ENCODE measurements at regions not wholly inside any gene's neighbourhood (a gene's known extent, or its start where the extent isn't known, plus 50 kb on each side); places are given as distances from the start of the nearest gene placed in this dataset.

DNA sequence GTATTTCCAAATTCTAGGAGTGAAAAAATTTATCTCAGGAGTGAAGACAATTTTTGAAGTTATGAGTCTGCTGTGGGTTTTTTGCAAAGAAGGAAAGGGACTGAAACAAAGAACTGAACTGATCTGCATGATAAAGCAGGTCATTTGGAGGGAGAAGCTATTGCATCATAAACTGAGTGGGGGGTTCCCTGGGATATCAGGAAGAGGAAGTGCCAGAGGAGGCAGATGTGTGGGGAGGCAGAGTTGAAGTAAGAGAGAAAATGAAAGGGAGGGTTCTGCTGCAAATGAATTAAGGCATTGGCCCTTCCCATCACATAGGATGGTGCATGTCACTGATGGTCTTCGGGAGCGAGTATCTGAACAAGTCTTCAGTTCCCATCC is 379.2 kb downstream of the VPS13C start:
- no peak for DNase-seq

DNA sequence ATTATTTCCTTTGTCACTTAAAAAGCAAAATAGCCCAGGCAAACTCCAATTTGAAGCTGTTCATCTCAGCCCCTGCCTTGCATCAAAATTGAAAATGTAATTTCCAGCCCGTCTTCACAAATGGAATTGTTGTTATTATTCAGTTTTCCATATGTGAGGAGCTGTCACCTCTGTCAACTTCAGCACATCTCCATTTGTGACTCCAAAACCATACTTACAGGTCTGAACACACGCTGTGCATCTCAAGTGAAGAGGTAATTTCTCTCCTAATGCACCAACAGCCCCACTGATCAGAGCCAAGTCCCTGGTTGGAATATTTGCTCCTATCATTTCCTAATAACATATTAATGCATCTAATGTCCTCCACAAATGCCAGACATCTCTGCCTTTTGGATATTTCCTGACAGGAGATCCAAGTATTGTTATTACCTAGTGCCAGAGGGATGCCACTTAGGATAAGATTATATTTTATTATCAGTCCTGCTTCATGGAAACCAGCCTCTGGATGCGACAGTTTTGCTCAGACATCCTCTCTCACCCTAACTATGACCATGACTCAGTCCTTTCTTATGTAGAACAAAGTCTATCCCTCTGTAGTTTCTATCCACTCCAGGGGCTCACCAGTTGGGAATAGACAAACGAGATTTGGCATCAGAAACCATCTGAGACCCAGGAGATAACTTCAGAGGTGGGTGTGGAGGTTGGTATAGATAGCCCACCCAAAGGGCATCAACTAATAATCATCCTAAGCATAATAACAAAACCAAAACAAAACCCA is 379.8 kb downstream of the VPS13C start:
- DNase-seq, result no peak

DNA sequence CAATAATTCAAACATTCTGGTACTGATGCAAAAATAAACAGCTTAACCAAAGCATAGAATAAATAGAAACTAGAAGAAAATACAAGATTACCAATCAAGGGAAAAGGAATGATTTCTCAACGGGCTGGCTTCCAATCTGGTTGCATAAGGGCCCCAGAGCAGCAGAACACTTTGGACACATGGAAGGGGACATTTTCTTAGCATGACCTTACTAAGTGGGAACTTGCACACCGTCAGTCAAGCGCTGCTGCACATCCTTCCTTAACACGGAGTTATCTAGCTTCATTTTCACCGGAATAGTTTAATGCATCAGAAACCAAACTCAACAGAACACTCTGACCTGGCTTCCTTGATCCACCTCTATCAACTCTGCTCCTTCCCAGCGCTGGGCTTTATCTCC is 388.5 kb downstream of the VPS13C start:
- no peak for DNase-seq

DNA sequence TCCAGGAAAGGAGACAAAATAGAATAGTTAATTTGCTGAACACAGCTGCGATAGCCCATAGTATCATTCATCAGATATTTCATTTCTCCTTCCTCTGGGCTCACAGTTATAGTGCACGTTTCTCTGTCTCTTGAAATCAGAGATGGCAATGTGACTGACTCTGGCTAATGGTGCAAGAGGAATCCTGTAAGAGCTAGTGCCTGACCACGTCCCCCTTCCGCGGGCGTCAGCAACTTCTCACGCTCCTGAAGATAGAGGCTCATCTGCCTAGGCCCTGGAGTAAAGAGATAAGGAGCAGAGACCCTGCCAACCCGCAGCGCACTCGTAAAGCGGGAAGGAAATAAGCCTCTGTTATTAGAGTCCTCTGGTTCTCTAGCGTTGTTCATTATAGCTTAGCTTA is 391.8 kb downstream of the VPS13C start:
- no peak for DNase-seq

DNA sequence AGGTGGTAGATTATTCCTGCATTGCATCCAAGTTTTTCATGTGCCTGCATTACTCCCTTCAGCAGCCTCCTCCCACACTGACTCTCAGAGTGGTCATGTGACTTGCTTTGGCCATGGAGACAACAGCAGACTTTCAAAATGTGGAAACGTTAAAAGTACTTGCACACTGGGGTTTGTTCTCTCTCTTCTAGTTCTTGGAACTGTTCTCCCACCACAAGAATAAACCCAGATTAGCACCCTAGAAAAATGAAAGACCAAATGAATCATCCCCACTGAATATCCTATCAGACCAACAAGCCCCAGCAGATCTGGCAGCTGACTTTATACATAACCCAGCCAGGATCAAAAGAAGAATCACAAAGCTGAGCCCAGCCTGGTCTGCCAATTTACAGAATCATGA is 398.5 kb downstream of the VPS13C start:
- DNase-seq, result no peak

DNA sequence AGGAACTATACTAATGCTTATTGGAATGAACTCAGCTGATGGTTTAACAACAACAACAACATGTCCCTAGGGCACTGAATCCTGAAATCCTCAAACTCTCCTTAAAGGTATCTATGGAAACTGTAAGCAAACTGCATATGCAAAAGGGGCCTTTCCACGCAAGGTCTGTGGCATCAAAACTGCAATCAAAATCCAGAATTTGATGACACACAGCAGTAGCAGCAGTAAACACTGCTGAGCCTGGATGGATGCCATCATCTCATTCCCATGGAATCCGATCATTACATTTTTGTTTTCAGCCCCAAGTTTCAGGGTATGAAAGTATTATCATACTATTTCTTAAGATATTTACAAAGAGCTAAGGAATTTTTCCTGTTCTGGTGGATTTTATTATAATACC is 399.7 kb downstream of the VPS13C start:
- DNase-seq, result no peak

DNA sequence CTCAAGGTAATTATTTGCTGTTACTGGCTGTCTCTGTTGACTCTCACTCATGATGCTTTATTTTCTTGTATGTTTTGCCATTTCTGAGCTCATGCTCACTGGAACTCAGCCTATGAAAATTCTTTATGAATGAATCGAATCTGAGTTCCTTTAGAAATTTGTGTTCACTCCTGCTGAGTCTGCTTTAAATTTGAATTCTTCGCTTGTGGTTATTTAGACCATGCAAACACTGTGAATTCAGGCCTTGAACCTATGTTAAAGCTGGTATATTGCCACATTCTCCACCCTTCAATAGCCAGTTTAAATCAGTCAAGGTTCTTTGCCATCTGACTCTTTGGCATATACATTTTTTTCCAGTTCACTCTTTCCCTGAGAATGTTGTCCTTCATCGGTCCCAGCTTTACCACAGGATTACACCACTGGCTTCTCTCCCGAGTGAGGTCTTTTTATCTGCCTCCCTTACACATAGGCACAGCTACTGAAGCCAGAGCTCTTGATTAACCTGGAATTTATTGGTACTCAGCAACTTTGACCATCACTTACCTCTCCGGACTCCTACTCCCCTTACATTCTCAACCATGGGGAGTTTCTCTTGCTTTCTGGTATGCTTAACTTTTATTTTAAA is 400.6 kb downstream of the VPS13C start:
- no peak for DNase-seq

DNA sequence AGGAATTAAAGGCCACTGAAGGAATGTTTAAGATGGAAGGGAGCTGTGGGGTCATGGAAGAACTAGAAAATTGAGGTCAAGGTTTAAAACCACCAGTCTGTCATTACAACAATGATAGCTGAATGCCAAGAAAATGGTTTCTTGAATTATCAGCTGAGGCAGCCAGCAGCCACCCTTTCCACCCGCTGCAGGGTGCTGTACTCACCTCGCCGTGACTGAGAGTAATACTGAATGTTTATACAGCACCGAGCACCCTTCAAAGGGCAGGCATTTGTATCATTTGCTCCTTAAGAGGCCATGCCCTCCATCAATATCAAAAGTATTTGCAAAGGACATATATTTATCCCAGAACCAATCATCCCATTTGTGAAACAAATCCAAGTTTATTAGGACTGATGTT is 402.8 kb downstream of the VPS13C start:
- no peak for DNase-seq

DNA sequence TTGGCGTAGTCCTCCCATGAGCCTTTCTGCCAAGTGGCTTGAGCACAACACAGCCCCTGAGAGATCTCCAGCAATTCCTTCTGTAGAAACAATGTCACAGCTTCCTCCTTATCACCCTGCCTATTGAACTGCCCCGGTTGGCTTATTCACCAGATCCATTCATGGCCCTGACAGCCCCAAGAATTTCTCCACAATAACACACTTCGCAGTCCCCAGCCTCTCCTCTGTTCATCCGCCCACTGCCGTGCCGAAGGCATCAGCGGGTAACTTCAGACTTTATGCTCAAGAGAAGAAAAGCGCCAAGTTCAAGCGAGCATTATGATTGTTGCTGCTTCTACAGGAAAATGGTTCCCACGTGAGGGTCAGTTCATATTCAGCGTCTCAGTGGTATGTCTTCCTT is 403.9 kb downstream of the VPS13C start:
- DNase-seq, result no peak

DNA sequence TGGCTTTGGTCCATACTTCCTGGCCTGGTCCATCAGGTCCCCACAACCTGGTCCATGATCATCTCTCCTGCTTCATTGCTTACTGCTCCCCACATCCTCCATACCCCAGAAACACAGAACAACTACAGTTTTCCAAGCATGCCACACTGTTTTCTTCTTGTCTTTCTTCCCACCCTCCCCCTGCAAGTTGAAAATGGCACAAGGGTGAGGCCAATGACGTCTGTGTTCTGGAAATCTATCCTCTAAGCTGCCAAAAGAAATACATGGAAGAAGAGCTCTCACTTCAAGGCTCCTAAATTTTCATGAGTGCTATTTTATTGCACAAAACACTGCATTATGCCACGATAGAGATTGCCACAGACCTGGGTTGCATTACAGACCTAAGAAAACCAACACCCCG is 404.4 kb downstream of the VPS13C start:
- DNase-seq, result no peak

DNA sequence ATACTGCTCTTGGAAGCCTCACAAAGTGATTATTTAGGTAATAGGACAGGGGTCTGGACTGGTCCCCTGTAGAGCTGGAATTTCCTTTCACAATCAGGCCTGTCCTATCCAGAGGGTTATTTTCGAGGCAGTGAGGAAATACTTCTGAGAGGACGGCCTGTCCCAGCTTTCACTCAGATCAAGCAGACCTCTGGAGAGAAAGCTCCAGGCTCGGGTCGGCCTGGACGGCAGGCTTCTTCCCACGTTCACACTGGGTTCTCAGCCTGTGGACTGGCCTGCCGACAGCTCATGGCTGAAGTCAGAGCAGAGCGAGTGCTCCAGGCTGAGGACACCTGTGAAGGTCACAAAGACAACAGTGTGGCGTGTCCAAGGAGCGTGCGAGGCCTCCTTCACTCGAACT is 405.3 kb downstream of the VPS13C start:
- no peak for DNase-seq

DNA sequence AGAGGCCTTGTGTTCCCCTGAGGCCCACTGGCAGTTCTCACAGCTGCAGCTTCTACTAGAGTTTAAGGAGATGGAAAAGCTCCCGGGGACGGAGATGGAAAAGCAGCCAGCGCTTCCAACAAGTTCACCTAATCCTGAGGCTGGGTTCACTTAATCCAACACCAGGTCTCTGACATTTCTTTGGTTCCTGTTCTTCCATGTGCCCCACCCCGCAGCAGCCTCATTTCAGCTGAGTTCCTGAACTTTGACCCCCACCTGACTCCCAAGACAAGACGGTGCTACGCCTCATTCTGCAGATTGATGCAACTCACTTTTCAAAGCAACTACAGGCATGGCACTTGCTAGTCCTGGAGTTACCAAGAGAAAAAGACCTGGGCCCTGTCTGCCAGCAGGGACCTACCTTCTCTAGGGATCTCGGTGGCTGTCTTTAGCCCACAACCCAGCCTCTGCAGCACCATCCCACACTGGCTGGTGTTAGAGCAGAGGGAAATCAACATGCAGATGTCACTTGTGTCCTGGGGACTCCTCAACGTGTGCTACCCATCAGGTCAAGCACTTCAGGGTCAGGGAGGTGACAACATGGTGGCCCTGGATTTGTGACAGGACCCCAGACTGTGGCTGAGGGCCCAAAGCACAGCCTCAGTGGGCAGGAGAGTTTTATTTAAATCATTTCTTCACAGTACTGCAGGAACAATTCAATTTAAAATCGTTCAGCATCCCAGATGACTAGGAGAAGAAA is 406.1 kb downstream of the VPS13C start:
- no peak for DNase-seq

DNA sequence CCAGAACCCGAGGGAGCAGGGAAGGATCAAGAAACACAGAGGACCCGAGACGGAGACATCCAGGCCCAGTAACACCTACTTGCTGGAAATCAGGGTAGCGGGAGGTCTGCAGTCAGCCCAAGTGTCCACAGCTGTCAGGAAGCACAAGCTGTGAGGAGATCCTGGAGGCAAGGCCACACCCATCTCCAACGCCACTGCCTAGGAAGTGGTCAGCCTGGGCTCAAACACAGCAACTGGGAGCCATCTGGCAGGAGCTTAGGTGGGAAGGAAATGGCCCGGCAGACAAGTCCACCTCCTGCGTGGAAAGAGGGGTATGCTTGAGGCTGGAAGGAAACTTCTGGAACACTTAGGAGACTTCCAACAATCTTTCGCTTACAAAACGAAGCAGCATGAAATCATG is 407.1 kb downstream of the VPS13C start:
- no peak for DNase-seq

DNA sequence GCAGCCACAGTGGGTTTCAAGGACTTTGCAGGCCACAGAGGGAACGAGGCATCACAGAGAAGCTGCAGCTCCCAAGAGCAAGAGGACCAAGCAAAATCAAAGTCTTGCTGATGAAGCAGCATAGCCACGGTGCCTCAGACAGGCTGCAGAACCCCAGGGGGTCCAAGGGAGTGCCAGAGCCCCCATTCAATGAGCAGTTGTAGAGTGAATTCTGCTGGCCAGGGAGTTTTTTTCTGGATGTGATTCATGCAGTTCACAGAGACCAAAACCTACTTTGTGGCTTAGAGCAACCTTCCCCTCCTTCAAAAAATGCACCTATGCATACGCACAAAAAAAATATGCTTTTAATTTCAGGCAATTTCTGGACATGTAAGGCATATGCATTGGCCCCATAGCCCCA is 409.0 kb downstream of the VPS13C start:
- DNase-seq, result no peak

DNA sequence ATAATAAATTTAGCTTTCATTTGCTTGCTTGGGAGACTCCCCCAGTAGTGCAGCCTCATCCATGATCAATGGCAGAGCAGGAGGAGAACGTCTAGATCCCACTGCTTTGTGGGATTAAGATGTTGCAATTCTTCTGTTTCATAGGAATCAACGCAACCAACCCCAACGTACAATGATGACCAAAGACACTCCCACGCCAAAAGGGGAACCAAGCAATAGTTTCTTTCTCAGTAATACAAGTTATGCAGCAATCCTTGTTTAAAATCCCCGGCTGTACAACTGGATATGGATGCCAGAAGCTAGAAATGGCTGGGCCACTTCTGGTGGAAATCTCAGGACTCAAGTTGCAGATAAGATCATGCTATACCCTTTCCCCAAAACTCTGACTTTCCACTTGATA is 411.2 kb downstream of the VPS13C start:
- DNase-seq, result no peak

DNA sequence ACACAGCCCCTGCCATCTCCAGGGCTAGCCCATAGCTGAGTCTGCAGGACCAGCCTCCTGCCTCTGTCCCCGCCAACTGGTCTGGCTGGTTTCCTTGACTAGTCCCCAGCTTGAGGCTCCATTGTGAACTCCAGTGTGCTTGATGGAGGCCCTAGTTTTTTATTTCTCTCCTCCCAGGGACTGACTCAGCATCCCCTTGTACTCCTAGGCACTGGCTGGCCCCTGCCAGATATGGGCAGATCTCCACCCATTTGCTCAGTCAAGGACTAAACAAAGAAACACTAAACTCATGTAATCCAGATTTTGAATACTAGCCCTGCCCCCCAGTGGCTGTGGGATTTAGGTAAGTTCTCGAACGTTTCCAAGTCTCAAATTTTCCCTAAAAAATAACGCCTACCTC is 415.4 kb upstream of the RORA start:
- no peak for DNase-seq

DNA sequence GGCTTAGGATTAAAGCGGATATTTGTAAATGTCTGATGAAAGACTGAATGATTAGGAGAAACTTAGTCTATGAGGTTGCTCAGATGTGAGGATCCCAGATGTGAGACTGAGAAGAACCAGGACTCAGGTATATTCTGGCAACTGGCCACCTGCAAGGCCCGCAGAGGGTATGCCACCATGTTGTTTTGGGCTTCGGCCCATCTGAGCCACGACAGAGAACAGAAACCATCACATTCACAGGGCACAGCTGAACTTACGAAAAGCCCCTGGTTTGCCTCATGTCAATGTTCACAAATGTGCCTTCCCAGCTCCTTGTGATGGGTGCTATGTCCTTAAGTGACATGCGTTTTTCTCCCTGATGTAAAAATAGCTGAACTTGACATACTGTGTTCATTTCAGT is 412.5 kb upstream of the RORA start:
- DNase-seq, result no peak

DNA sequence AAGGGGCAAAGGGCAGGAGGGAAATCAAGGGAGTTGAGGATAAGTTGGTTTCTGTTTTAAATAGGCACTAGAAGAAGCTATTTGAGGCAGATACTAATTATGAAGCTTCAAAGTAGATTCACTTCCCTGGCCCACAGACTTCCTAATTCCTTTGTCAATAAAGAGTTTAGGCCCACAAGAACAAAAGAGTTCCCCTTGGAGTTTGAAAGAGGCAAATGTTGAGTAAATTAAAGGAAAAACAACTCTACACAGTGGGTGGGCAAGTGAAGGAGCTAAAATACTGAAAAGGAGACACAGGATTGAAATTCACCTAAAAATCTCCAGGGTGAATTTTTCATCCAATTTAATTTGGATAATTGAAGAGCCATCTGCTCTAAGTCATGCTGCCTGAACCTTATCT is 411.7 kb upstream of the RORA start:
- DNase-seq, result no peak

DNA sequence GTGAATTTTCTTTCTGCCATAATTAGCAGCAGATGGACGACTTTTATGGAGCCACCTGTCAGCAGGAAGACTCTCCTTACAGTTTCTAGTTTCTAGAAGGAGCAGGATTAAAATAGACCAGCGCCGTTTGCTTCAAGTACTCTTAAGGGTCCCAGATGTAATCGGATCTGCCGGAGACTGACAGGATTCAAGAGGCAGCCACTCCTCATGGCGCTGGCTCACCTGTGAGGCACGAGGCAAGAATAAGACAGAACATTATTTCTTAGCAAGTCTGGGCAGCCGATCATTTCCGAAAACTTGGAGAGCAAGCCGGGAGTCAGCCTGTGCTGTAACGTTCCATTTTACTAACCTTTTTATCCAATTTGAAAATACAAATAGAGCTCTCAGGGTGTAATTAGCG is 410.4 kb upstream of the RORA start:
- peak; percentile 63 for DNase-seq

DNA sequence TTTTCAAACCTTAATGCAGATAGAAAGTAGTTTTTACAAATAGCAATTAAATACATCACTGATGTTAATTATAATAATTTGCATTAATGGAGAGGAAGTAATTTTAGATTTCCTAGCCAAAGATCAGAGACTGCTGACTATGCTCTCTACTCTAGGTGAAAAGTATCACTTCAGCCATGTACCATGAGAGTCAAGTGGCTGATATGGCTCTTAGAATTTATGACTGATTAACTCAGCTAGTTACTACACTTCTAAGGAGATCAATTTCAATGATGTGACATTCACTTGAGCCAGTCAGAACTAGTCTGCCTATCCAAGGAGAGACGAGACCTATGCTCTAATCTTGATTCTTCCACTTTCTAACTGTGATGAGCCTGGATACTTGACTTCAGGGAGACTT is 405.7 kb upstream of the RORA start:
- DNase-seq, result no peak

DNA sequence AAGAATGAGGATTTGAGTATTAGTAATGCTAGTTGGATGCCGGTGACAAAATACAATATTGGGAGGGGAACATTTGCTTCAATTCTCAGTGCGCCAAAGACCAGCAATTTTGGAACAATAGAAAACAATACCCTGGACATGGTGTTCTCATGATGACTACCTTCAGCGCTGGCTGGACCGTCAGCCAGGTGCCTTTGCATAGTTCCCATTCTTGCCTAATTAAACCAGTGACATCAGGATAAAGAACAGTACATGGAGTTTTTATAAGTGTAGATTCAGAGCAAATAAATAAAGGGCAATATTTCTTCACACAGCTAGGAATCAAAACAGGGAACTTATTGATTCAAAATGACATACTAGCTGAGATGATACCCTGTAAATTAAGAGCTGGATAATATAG is 404.8 kb upstream of the RORA start:
- DNase-seq, result no peak

DNA sequence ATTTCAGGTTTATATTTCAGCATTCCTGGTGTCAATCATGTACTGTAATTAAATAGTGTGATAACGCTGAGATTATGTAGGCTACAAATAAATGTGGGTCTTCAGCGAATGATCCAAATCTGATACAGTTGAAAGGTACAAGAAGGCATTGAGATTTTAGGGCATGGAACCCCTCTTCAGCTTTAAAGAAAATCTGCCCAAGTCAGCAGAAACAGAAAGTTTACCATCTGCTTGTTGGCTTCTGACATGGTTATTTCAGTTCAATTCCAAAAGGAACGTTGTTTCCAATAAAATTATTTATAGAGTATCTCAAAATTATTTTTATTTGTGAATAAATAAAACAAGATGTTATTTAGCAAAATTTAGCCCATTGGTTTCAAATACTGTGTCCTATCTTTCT is 400.2 kb upstream of the RORA start:
- no peak for DNase-seq

DNA sequence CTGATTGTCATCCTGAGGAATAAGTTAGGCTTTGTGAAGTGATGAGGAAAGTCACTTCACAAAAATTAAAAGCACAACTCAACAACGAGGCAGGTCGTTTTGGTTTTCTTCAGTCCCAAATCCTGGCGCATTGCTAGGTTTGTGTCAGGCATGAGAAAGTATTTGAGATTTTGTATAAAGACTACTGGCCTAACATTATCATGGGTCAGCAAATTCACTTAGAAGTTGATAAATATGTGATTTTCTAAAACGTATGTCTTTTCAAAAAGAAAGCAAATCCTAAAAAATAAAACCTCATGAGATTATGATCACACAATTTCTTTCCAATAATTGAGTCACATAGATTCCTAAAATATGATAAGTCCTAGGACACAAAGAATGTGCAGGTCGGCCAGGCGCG is 395.8 kb upstream of the RORA start:
- DNase-seq, result no peak

DNA sequence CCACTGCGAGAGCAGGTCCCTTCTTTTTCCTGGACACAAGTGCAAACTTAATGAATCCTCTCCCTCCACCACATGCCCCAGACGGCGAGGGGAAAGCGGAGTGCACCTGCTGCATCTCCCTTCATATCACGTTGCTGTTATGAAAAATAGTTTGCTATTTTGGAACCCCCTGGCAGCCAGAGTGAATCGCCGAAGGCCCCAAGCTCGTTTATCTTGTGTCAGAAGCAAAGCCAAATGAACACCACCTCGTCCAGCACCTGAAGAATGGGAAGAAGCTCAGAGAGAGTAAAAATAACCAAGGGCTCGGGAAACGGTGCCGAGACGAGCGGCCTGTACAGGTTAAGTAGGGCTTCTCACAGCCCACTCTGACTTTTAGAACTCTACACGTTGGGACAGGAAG is 394.6 kb upstream of the RORA start:
- no peak for DNase-seq

DNA sequence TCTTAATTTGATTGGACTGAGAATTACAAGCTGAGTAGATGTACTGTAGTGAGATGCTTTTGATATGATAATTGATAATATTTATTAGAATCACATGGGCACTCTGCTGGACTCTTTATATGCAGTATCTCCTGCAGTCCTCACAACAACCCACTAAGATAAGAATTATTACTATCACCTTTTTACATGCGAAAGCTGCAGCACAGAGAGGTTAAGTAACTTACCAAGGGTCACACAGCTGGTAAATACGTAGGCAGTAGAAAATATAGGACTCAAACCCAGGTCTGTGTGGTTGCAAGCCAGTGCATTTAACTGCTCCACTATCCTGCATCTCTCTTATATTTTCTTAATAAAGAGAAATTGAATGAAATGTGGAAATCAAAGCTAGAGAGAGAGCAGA is 392.8 kb upstream of the RORA start:
- DNase-seq, result no peak

All from NCI-H1417 treated with DMSO at 0.1 percent for 48 hours (cell line).